Activated T-helper 1 cell treated with anti-CD3 and anti-CD28 coated beads, Interleukin-12 subunit alpha, Interleukin-12 subunit beta, Interleukin-2, Interleukin-4 antibody, amounts not matched to agents 30 ng/mL and 10 ng/mL and 1 ng/mL, durations not matched to agents 14 hours and 24 hours and 36 hours (primary cell): ENCODE measurements at regions not wholly inside any gene's neighbourhood (a gene's known extent, or its start where the extent isn't known, plus 50 kb on each side); places are given as distances from the start of the nearest gene placed in this dataset.

ENCODE experiments used
- DNase-seq: peaks from one replicate; pipeline ENCODE4 v3.0.0; 2021; ENCODE audit warnings: low spot score
- H3K27ac Mint-ChIP-seq: one replicate; pipeline ENCODE4 v1.8.0; 2021; ENCODE audit warnings: mild to moderate bottlenecking, mixed read lengths
- H3K27me3 Mint-ChIP-seq: one replicate; pipeline ENCODE4 v1.8.0; 2022; ENCODE audit warnings: mild to moderate bottlenecking, moderate library complexity, mixed read lengths; ENCODE audit not compliant: insufficient read depth
- H3K36me3 Mint-ChIP-seq: one replicate; pipeline ENCODE4 v1.8.0; 2021; ENCODE audit warnings: low read depth, mixed read lengths
- H3K4me1 Mint-ChIP-seq: one replicate; pipeline ENCODE4 v1.8.0; 2021; ENCODE audit warnings: low read depth, mixed read lengths
- H3K4me3 Mint-ChIP-seq: one replicate; pipeline ENCODE4 v1.8.0; 2021; ENCODE audit warnings: mild to moderate bottlenecking, moderate library complexity, mixed read lengths
- H3K9me3 Mint-ChIP-seq: one replicate; pipeline ENCODE4 v1.8.0; 2021; ENCODE audit warnings: mixed read lengths
- intact Hi-C: fragments of 100-400 bp; cut with micrococcal nuclease; formaldehyde crosslinking; loops from one replicate; pipeline ENCODE4 v1.15.1; 2024

- intact Hi-C loops = no loop called here
- no peaks in the 10 kb centered on the region for H3K4me1 Mint-ChIP-seq
- H3K4me3 Mint-ChIP-seq = no peak overlapping the region
- no peak overlapping the region for H3K27ac Mint-ChIP-seq
- peaks cover 5% of the 10 kb centered on the region for H3K9me3 Mint-ChIP-seq
- H3K36me3 Mint-ChIP-seq = peaks cover 1% of the 10 kb centered on the region
- no peak for DNase-seq
- peaks cover 12% of the 10 kb centered on the region for H3K27me3 Mint-ChIP-seq
These were observed 123.8 kb upstream of the CXCL13 start for GRCh38 chr4:77481856-77482255.

DNA sequence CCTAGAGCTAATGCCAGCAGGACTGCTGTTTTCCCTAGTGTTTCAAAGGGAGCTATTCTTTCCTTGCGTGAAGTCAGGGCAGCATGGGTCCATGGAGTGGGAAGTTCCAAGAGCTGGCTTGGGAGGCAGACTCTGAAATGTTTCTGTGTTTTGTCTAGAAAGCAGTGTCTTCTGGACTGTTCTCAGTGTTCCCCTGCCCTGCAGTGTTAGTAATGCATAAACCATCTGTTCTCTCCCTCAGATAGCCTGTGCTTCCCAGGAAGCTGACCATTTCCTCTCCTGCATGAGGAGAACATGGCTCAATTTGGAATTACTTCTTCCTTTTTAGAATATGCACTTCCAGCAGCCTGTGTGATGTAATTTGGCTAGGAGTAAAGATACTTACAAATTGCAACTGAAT is 116.7 kb upstream of the CXCL13 start:
- no peak for DNase-seq
- Mint-ChIP-seq H3K27ac (no peak overlapping the region), H3K9me3 (no peaks in the 10 kb centered on the region), H3K27me3 (no peaks in the 10 kb centered on the region), H3K4me3 (no peak overlapping the region), H3K36me3 (no peaks in the 10 kb centered on the region), H3K4me1 (no peaks in the 10 kb centered on the region)
- intact Hi-C loops = no loop called here

GRCh38 chr4:77493120-77493752 is 112.4 kb upstream of the CXCL13 start:
- Mint-ChIP-seq H3K36me3 (no peaks in the 10 kb centered on the region), H3K27ac (no peak overlapping the region), H3K4me1 (no peaks in the 10 kb centered on the region), H3K9me3 (no peaks in the 10 kb centered on the region), H3K27me3 (no peaks in the 10 kb centered on the region), H3K4me3 (no peak overlapping the region)
- DNase-seq = no peak
- intact Hi-C loops = no loop called here

- intact Hi-C loops = no loop called here
- Mint-ChIP-seq H3K36me3 (no peaks in the 10 kb centered on the region), H3K9me3 (no peaks in the 10 kb centered on the region), H3K27ac (no peak overlapping the region), H3K4me1 (no peaks in the 10 kb centered on the region), H3K4me3 (no peak overlapping the region), H3K27me3 (no peaks in the 10 kb centered on the region)
- no peak for DNase-seq
These were observed 111.6 kb upstream of the CXCL13 start for GRCh38 chr4:77493829-77494551.

- no peaks in the 10 kb centered on the region for H3K4me1 Mint-ChIP-seq
- no peak overlapping the region for H3K27ac Mint-ChIP-seq
- no peaks in the 10 kb centered on the region for H3K9me3 Mint-ChIP-seq
- intact Hi-C loops = no loop called here
- no peaks in the 10 kb centered on the region for H3K36me3 Mint-ChIP-seq
- DNase-seq = no peak
- no peak overlapping the region for H3K4me3 Mint-ChIP-seq
- H3K27me3 Mint-ChIP-seq = peaks cover 3% of the 10 kb centered on the region
These were observed 109.2 kb upstream of the CXCL13 start for GRCh38 chr4:77496457-77496856.

DNA sequence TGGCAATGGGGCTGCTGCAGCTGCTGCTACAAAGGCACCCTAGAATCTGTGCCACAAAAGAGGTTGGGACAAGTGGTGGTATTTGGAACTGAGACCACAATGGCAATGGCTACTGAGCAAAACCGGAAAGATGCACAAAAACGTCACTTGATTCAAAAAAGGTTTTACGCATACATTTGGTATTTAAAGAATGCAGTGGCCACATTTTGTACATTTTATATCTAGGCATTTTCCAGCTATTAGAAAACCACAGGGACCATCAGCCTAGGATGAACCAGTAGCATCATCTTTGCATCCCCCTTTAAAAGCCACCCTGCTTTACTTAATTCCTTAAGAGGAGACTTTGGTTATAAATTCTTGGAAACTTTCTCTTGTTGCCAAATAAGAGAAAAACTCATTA is 104.8 kb upstream of the CXCL13 start:
- Mint-ChIP-seq H3K27me3 (peaks cover 7% of the 10 kb centered on the region), H3K4me1 (no peaks in the 10 kb centered on the region), H3K4me3 (no peak overlapping the region), H3K27ac (no peak overlapping the region), H3K9me3 (no peaks in the 10 kb centered on the region), H3K36me3 (no peaks in the 10 kb centered on the region)
- intact Hi-C loops = no loop called here
- DNase-seq = no peak

GRCh38 chr4:77501240-77501639 is 104.4 kb upstream of the CXCL13 start:
- no peak for DNase-seq
- H3K27me3 Mint-ChIP-seq = peaks cover 7% of the 10 kb centered on the region
- H3K9me3 Mint-ChIP-seq = no peaks in the 10 kb centered on the region
- no peak overlapping the region for H3K27ac Mint-ChIP-seq
- no peak overlapping the region for H3K4me3 Mint-ChIP-seq
- H3K4me1 Mint-ChIP-seq = no peaks in the 10 kb centered on the region
- intact Hi-C loops = no loop called here
- H3K36me3 Mint-ChIP-seq = no peaks in the 10 kb centered on the region

GRCh38 chr4:77501851-77502250 is 103.8 kb upstream of the CXCL13 start:
- Mint-ChIP-seq H3K27ac (no peak overlapping the region), H3K4me3 (no peak overlapping the region), H3K27me3 (peaks cover 7% of the 10 kb centered on the region), H3K9me3 (no peaks in the 10 kb centered on the region), H3K36me3 (no peaks in the 10 kb centered on the region), H3K4me1 (no peaks in the 10 kb centered on the region)
- no peak for DNase-seq
- intact Hi-C loops = no loop called here

DNA sequence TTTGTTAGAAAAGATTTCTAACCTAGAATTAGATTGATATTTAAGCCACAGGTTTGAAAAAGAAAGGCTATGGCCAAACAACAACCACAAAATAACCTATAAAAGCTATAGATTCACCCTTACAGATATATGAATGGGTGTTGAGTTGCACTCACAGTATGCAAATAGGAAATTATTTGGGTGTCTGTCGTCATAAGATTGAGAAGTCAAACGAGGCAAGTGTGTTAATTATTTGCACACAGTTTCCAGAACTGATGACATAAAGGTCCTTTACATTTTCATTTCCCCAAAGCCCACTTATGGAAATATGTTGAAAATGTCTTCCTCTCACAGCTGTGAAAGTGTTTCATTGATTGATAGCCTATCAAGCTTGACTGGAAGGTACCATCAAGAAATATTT is 101.2 kb upstream of the CXCL13 start:
- H3K27me3 Mint-ChIP-seq = peaks cover 7% of the 10 kb centered on the region
- no peaks in the 10 kb centered on the region for H3K9me3 Mint-ChIP-seq
- H3K36me3 Mint-ChIP-seq = no peaks in the 10 kb centered on the region
- H3K4me3 Mint-ChIP-seq = no peak overlapping the region
- DNase-seq = no peak
- no peaks in the 10 kb centered on the region for H3K4me1 Mint-ChIP-seq
- no peak overlapping the region for H3K27ac Mint-ChIP-seq
- intact Hi-C loops = no loop called here

DNA sequence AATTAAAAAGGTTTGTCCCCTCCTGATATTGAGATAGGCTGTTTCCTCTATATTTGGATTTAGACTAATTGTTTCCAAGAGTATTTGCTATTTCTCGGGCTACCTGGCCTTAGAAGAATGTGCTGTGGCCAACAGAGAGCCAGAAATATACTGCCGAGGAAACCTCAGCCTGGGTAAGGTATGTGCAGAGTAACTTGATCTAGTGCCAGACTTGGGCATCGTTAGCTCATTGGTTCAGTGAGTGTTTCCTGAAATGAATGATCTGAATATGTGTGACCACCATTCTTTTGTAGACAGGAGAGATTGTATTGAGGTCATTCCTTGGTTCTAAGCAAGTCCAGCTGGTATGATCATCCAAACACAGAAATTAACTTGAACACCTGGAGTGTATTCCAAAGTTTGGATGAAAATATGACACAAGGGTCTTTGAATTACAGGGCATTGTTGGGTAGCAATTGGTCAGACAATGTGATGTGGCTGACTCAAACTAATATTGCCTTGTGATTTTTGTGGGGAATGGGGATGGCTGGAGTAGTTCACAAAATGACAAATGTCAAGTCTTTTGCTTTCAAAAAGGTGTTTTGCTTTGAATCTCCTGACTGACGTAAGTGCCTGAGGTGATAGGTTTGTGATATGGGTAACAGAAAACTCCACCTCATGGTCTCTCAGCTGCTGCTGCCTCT is 100.2 kb upstream of the CXCL13 start:
- Mint-ChIP-seq H3K36me3 (no peaks in the 10 kb centered on the region), H3K27ac (no peak overlapping the region), H3K4me3 (no peak overlapping the region), H3K27me3 (peaks cover 7% of the 10 kb centered on the region), H3K4me1 (no peaks in the 10 kb centered on the region), H3K9me3 (no peaks in the 10 kb centered on the region)
- DNase-seq = no peak
- intact Hi-C loops = no loop called here

GRCh38 chr4:77505958-77506319 is 99.7 kb upstream of the CXCL13 start:
- H3K9me3 Mint-ChIP-seq = no peaks in the 10 kb centered on the region

DNA sequence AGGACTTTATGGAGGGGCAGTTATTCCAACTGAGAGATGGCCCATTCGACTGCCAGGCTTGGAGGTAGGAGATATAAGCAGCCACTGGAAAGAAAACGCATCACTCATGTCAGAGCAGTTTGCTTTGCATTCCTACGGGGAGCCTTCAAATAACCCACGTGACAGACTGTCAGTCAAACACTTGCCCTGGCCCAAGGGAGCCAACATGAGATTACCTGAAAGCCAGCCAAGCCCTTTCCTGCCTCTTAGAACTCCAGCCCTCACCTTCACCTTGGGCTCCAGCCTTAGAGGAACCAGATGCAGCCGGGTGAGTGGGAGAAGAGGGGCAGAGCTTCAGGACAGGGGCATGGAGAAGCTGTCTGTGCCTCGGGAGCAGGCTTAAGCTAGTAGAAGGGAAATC is 95.3 kb upstream of the CXCL13 start:
- intact Hi-C loops = no loop called here
- H3K9me3 Mint-ChIP-seq = no peaks in the 10 kb centered on the region
- no peaks in the 10 kb centered on the region for H3K36me3 Mint-ChIP-seq
- H3K27ac Mint-ChIP-seq = no peak overlapping the region
- H3K4me1 Mint-ChIP-seq = no peaks in the 10 kb centered on the region
- no peak overlapping the region for H3K4me3 Mint-ChIP-seq
- DNase-seq = no peak
- no peaks in the 10 kb centered on the region for H3K27me3 Mint-ChIP-seq

More at GRCh38 chr4:77505958-77506319, 99.7 kb upstream of the CXCL13 start:
- H3K4me3 Mint-ChIP-seq = no peak overlapping the region
- H3K4me1 Mint-ChIP-seq = no peaks in the 10 kb centered on the region
- peaks cover 7% of the 10 kb centered on the region for H3K27me3 Mint-ChIP-seq
- DNase-seq = no peak
- no peaks in the 10 kb centered on the region for H3K36me3 Mint-ChIP-seq
- H3K27ac Mint-ChIP-seq = no peak overlapping the region
- intact Hi-C loops = no loop called here

- intact Hi-C loops = no loop called here
- H3K27me3 Mint-ChIP-seq = peaks cover 6% of the 10 kb centered on the region
- peaks cover 2% of the 10 kb centered on the region for H3K36me3 Mint-ChIP-seq
- peaks cover 5% of the 10 kb centered on the region for H3K4me1 Mint-ChIP-seq
- H3K4me3 Mint-ChIP-seq = no peak overlapping the region
- no peak overlapping the region for H3K27ac Mint-ChIP-seq
- peaks cover 17% of the 10 kb centered on the region for H3K9me3 Mint-ChIP-seq
- DNase-seq = no peak
These were observed 80.1 kb upstream of the CXCL13 start for GRCh38 chr4:77525538-77525937.
